GM12878 (cell line): ENCODE measurements at regions not wholly inside any gene's neighbourhood (a gene's known extent, or its start where the extent isn't known, plus 50 kb on each side); places are given as distances from the start of the nearest gene placed in this dataset.

ENCODE experiments used
- BHLHE40 ChIP-seq, 2 experiments: fragments of 450-650 bp in 1 of 2; IDR thresholded peaks; 2 replicates each; pipeline ENCODE4 v1.6.1; 2011 to 2017; ENCODE audit warnings: low read depth in 2 of 2, borderline replicate concordance in 1 of 2, improper control_type of control experiment in 1 of 2, low read length in 1 of 2, mild to moderate bottlenecking in 1 of 2
- CTCF ChIP-seq, 3 experiments: IDR thresholded peaks in 2 of 3; conservative IDR thresholded peaks in 1 of 3; 2 replicates each; pipeline ENCODE4 v1.5.1; 2011; ENCODE audit warnings: low read depth in 3 of 3, low read length in 3 of 3, mild to moderate bottlenecking in 3 of 3, control low read depth in 2 of 3, moderate library complexity in 2 of 3, inconsistent platforms in 1 of 3, mixed read lengths in 1 of 3; ENCODE audit not compliant: control insufficient read depth in 2 of 3, insufficient read depth in 1 of 3; ENCODE audit errors: extremely low read depth in 1 of 3
- HCFC1 ChIP-seq: fragments of 150-350 bp; IDR thresholded peaks from 2 replicates; pipeline ENCODE4 v1.6.1; 2014; ENCODE audit warnings: low read length
- POLR2A ChIP-seq: IDR thresholded peaks from 2 replicates; pipeline ENCODE4 v1.6.1; 2011; ENCODE audit warnings: low read depth, mild to moderate bottlenecking, low read length
- POLR2AphosphoS5 ChIP-seq: IDR thresholded peaks from 2 replicates; pipeline ENCODE4 v1.6.1; 2011; ENCODE audit warnings: mild to moderate bottlenecking, low read length, inconsistent platforms
- SREBF2 ChIP-seq: IDR thresholded peaks from 2 replicates; pipeline ENCODE4 v1.6.1; 2012; ENCODE audit warnings: mild to moderate bottlenecking, low read length

GRCh38 chr11:133726542-133726941 lies 118.8 kb downstream of the SPATA19 start:
- TF ChIP-seq SREBF2 (no peak), CTCF (IDR thresholded peaks at IDR 0.05 in 2 of 3, conservative IDR thresholded peaks at IDR 0.05 in 1 of 3; ENCODE audit: control insufficient read depth in 2 of 3, extremely low read depth in 1 of 3, insufficient read depth in 1 of 3, low read depth in 3 of 3, low read length in 3 of 3) (no peak), POLR2AphosphoS5 (no peak), POLR2A (no peak), HCFC1 (no peak), BHLHE40 (IDR thresholded peaks at IDR 0.05; ENCODE audit: borderline replicate concordance in 1 of 2, low read depth in 2 of 2, low read length in 1 of 2) (no peak)
